ENCODE measurements at regions not wholly inside any gene's neighbourhood (a gene's known extent, or its start where the extent isn't known, plus 50 kb on each side); places are given as distances from the start of the nearest gene placed in this dataset.

GRCh38 chrY:19498556-19498955 is 246.0 kb downstream of the KDM5D start:
- H3K27me3 ChIP-seq (ENCODE audit: control insufficient read depth, insufficient read depth, low read length) = no peaks in the 10 kb centered on the region
- no peaks in the 10 kb centered on the region for H3K9me3 ChIP-seq (ENCODE audit: control insufficient read depth in 2 of 3, insufficient read depth in 1 of 3, low read length in 3 of 3)
- intact Hi-C loops (cut with DNase I) = no loop called here
- H3K4me3 ChIP-seq (ENCODE audit: low read length in 3 of 3) = no peak overlapping the region
- H3K4me1 ChIP-seq (ENCODE audit: control insufficient read depth in 2 of 3, insufficient read depth in 2 of 3, low read depth in 1 of 3, low read length in 3 of 3) = no peaks in the 10 kb centered on the region
- no peak for TF ChIP-seq CTCF (IDR thresholded peaks at IDR 0.05; ENCODE audit: borderline replicate concordance, extremely low read depth, insufficient read depth)
- DNase-seq = no peak
- H3K36me3 ChIP-seq (ENCODE audit: control insufficient read depth in 2 of 3, insufficient read depth in 3 of 3, low read length in 3 of 3) = no peaks in the 10 kb centered on the region
- no peak overlapping the region for H3K27ac ChIP-seq (ENCODE audit: low read depth in 2 of 2, low read length in 2 of 2)
- no peak overlapping the region for H3K9ac ChIP-seq (ENCODE audit: low read length in 3 of 3)
- FAIRE-seq = no peak

- no peak for DNase-seq
- no peaks in the 10 kb centered on the region for H3K36me3 ChIP-seq (ENCODE audit: control insufficient read depth in 2 of 3, insufficient read depth in 3 of 3, low read length in 3 of 3)
- H3K9me3 ChIP-seq (ENCODE audit: control insufficient read depth in 2 of 3, insufficient read depth in 1 of 3, low read length in 3 of 3) = no peaks in the 10 kb centered on the region
- no peak for TF ChIP-seq CTCF (IDR thresholded peaks at IDR 0.05; ENCODE audit: borderline replicate concordance, extremely low read depth, insufficient read depth)
- H3K27me3 ChIP-seq (ENCODE audit: control insufficient read depth, insufficient read depth, low read length) = no peaks in the 10 kb centered on the region
- no peak for FAIRE-seq
- H3K9ac ChIP-seq (ENCODE audit: low read length in 3 of 3) = no peak overlapping the region
- no peak overlapping the region for H3K27ac ChIP-seq (ENCODE audit: low read depth in 2 of 2, low read length in 2 of 2)
- no peak overlapping the region for H3K4me3 ChIP-seq (ENCODE audit: low read length in 3 of 3)
- H3K4me1 ChIP-seq (ENCODE audit: control insufficient read depth in 2 of 3, insufficient read depth in 2 of 3, low read depth in 1 of 3, low read length in 3 of 3) = no peaks in the 10 kb centered on the region
- intact Hi-C loops (cut with DNase I) = no loop called here
These were observed 257.0 kb downstream of the KDM5D start for GRCh38 chrY:19487494-19487893.

GRCh38 chrY:19484997-19485396 is 259.5 kb downstream of the KDM5D start:
- Histone ChIP-seq H3K9me3 (ENCODE audit: control insufficient read depth in 2 of 3, insufficient read depth in 1 of 3, low read length in 3 of 3) (no peaks in the 10 kb centered on the region), H3K4me3 (ENCODE audit: low read length in 3 of 3) (no peak overlapping the region), H3K36me3 (ENCODE audit: control insufficient read depth in 2 of 3, insufficient read depth in 3 of 3, low read length in 3 of 3) (no peaks in the 10 kb centered on the region), H3K27me3 (ENCODE audit: control insufficient read depth, insufficient read depth, low read length) (no peaks in the 10 kb centered on the region), H3K27ac (ENCODE audit: low read depth in 2 of 2, low read length in 2 of 2) (no peak overlapping the region), H3K9ac (ENCODE audit: low read length in 3 of 3) (no peak overlapping the region), H3K4me1 (ENCODE audit: control insufficient read depth in 2 of 3, insufficient read depth in 2 of 3, low read depth in 1 of 3, low read length in 3 of 3) (no peaks in the 10 kb centered on the region)
- FAIRE-seq = no peak
- intact Hi-C loops (cut with DNase I) = no loop called here
- DNase-seq = no peak
- no peak for TF ChIP-seq CTCF (IDR thresholded peaks at IDR 0.05; ENCODE audit: borderline replicate concordance, extremely low read depth, insufficient read depth)

GRCh38 chrY:19479141-19479540 is 265.4 kb downstream of the KDM5D start:
- DNase-seq (no peak), FAIRE-seq (no peak)
- H3K9ac ChIP-seq (ENCODE audit: low read length in 3 of 3) = no peak overlapping the region
- H3K4me1 ChIP-seq (ENCODE audit: control insufficient read depth in 2 of 3, insufficient read depth in 2 of 3, low read depth in 1 of 3, low read length in 3 of 3) = no peaks in the 10 kb centered on the region
- no peak for TF ChIP-seq CTCF (IDR thresholded peaks at IDR 0.05; ENCODE audit: borderline replicate concordance, extremely low read depth, insufficient read depth)
- intact Hi-C loops (cut with DNase I) = no loop called here
- no peak overlapping the region for H3K4me3 ChIP-seq (ENCODE audit: low read length in 3 of 3)
- H3K36me3 ChIP-seq (ENCODE audit: control insufficient read depth in 2 of 3, insufficient read depth in 3 of 3, low read length in 3 of 3) = no peaks in the 10 kb centered on the region
- H3K27me3 ChIP-seq (ENCODE audit: control insufficient read depth, insufficient read depth, low read length) = no peaks in the 10 kb centered on the region
- no peaks in the 10 kb centered on the region for H3K9me3 ChIP-seq (ENCODE audit: control insufficient read depth in 2 of 3, insufficient read depth in 1 of 3, low read length in 3 of 3)
- no peak overlapping the region for H3K27ac ChIP-seq (ENCODE audit: low read depth in 2 of 2, low read length in 2 of 2)
